Stimulated activated memory B cell treated with anti-CD40 and anti-IgM and Interleukin-4, amounts not matched to agents 10 μg/mL and 1 μg/mL and 100 μg/mL, for 72 hours (primary cell): ENCODE measurements at regions not wholly inside any gene's neighbourhood (a gene's known extent, or its start where the extent isn't known, plus 50 kb on each side); places are given as distances from the start of the nearest gene placed in this dataset.
"Not testable (repeated sequence)": the region's sequence is repeated elsewhere in the genome, so short reads cannot be mapped to it uniquely, and the experiment has no call there.

Source experiments
- ATAC-seq: fragments of 150-1000 bp; cut with Tn5 transposase; 2 replicates; pipeline ENCODE4 v1.10.0; 2021
- H3K27ac Mint-ChIP-seq: one replicate; pipeline ENCODE4 v1.8.0; 2022; ENCODE audit warnings: mild to moderate bottlenecking, mixed read lengths
- H3K27me3 Mint-ChIP-seq: one replicate; pipeline ENCODE4 v1.8.0; 2022; ENCODE audit warnings: mixed read lengths
- H3K36me3 Mint-ChIP-seq: one replicate; pipeline ENCODE4 v1.8.0; 2022; ENCODE audit warnings: mixed read lengths
- H3K4me1 Mint-ChIP-seq: one replicate; pipeline ENCODE4 v1.8.0; 2022; ENCODE audit warnings: mixed read lengths
- H3K4me3 Mint-ChIP-seq: one replicate; pipeline ENCODE4 v1.8.0; 2022; ENCODE audit warnings: mild to moderate bottlenecking, moderate library complexity, mixed read lengths
- H3K9me3 Mint-ChIP-seq: one replicate; pipeline ENCODE4 v1.8.0; 2022; ENCODE audit warnings: mixed read lengths

- no peak for ATAC-seq
- H3K4me3 Mint-ChIP-seq: no peak overlapping the region
- no peak overlapping the region for H3K27ac Mint-ChIP-seq
- H3K4me1 Mint-ChIP-seq: no peaks in the 10 kb centered on the region
- no peaks in the 10 kb centered on the region for H3K36me3 Mint-ChIP-seq
- H3K9me3 Mint-ChIP-seq: no peaks in the 10 kb centered on the region
- no peaks in the 10 kb centered on the region for H3K27me3 Mint-ChIP-seq
Measured at GRCh38 chr13:86870444-86870843, 800.7 kb upstream of the SLITRK5 start.

- no peak for ATAC-seq
- H3K4me1 Mint-ChIP-seq: no peaks in the 10 kb centered on the region
- H3K9me3 Mint-ChIP-seq: no peaks in the 10 kb centered on the region
- no peaks in the 10 kb centered on the region for H3K36me3 Mint-ChIP-seq
- H3K27me3 Mint-ChIP-seq: no peaks in the 10 kb centered on the region
- no peak overlapping the region for H3K27ac Mint-ChIP-seq
- no peak overlapping the region for H3K4me3 Mint-ChIP-seq
Measured at GRCh38 chr13:86877441-86877840, 793.7 kb upstream of the SLITRK5 start.

- H3K36me3 Mint-ChIP-seq: no peaks in the 10 kb centered on the region
- H3K27ac Mint-ChIP-seq: no peak overlapping the region
- no peak overlapping the region for H3K4me3 Mint-ChIP-seq
- H3K9me3 Mint-ChIP-seq: no peaks in the 10 kb centered on the region
- no peaks in the 10 kb centered on the region for H3K27me3 Mint-ChIP-seq
- ATAC-seq: no peak
- H3K4me1 Mint-ChIP-seq: no peaks in the 10 kb centered on the region
Measured at GRCh38 chr13:86878781-86879180, 792.4 kb upstream of the SLITRK5 start.

GRCh38 chr13:86881390-86881789 lies 789.8 kb upstream of the SLITRK5 start:
- Mint-ChIP-seq H3K36me3 (no peaks in the 10 kb centered on the region), H3K4me3 (no peak overlapping the region), H3K27ac (no peak overlapping the region), H3K9me3 (peaks cover 7% of the 10 kb centered on the region), H3K27me3 (no peaks in the 10 kb centered on the region), H3K4me1 (no peaks in the 10 kb centered on the region)
- no peak for ATAC-seq

- Mint-ChIP-seq H3K9me3 (peaks cover 7% of the 10 kb centered on the region), H3K36me3 (no peaks in the 10 kb centered on the region), H3K27ac (no peak overlapping the region), H3K27me3 (no peaks in the 10 kb centered on the region), H3K4me1 (no peaks in the 10 kb centered on the region), H3K4me3 (no peak overlapping the region)
- ATAC-seq: no peak
Measured at GRCh38 chr13:86882107-86882506, 789.1 kb upstream of the SLITRK5 start.

- Mint-ChIP-seq H3K4me3 (no peak overlapping the region), H3K27ac (no peak overlapping the region), H3K9me3 (peaks cover 7% of the 10 kb centered on the region), H3K4me1 (no peaks in the 10 kb centered on the region), H3K36me3 (no peaks in the 10 kb centered on the region), H3K27me3 (no peaks in the 10 kb centered on the region)
- ATAC-seq: no peak
Measured at GRCh38 chr13:86882835-86883234, 788.3 kb upstream of the SLITRK5 start.

GRCh38 chr13:86892330-86892729 lies 778.8 kb upstream of the SLITRK5 start:
- Mint-ChIP-seq H3K4me1 (no peaks in the 10 kb centered on the region), H3K27me3 (no peaks in the 10 kb centered on the region), H3K27ac (no peak overlapping the region), H3K4me3 (no peak overlapping the region), H3K9me3 (peaks cover 10% of the 10 kb centered on the region), H3K36me3 (no peaks in the 10 kb centered on the region)
- no peak for ATAC-seq

- Mint-ChIP-seq H3K36me3 (no peaks in the 10 kb centered on the region), H3K27me3 (no peaks in the 10 kb centered on the region), H3K9me3 (peaks cover 7% of the 10 kb centered on the region), H3K4me1 (no peaks in the 10 kb centered on the region), H3K4me3 (no peak overlapping the region), H3K27ac (no peak overlapping the region)
- no peak for ATAC-seq
Measured at GRCh38 chr13:86900906-86901305, 770.3 kb upstream of the SLITRK5 start.

GRCh38 chr13:86906127-86906874 lies 764.9 kb upstream of the SLITRK5 start:
- Mint-ChIP-seq H3K9me3 (no peaks in the 10 kb centered on the region), H3K27me3 (no peaks in the 10 kb centered on the region), H3K36me3 (no peaks in the 10 kb centered on the region), H3K27ac (no peak overlapping the region), H3K4me3 (no peak overlapping the region), H3K4me1 (no peaks in the 10 kb centered on the region)
- no peak for ATAC-seq

GRCh38 chr13:86907156-86907555 lies 764.0 kb upstream of the SLITRK5 start:
- Mint-ChIP-seq H3K27me3 (no peaks in the 10 kb centered on the region), H3K4me3 (no peak overlapping the region), H3K4me1 (no peaks in the 10 kb centered on the region), H3K27ac (no peak overlapping the region), H3K9me3 (no peaks in the 10 kb centered on the region), H3K36me3 (no peaks in the 10 kb centered on the region)
- ATAC-seq: no peak

- no peaks in the 10 kb centered on the region for H3K27me3 Mint-ChIP-seq
- H3K4me1 Mint-ChIP-seq: no peaks in the 10 kb centered on the region
- H3K9me3 Mint-ChIP-seq: no peaks in the 10 kb centered on the region
- no peak overlapping the region for H3K4me3 Mint-ChIP-seq
- H3K36me3 Mint-ChIP-seq: no peaks in the 10 kb centered on the region
- H3K27ac Mint-ChIP-seq: no peak overlapping the region
- no peak for ATAC-seq
Measured at GRCh38 chr13:86909318-86909717, 761.9 kb upstream of the SLITRK5 start.

GRCh38 chr13:86914757-86915156 lies 756.4 kb upstream of the SLITRK5 start:
- no peaks in the 10 kb centered on the region for H3K36me3 Mint-ChIP-seq
- no peak overlapping the region for H3K4me3 Mint-ChIP-seq
- no peaks in the 10 kb centered on the region for H3K27me3 Mint-ChIP-seq
- no peaks in the 10 kb centered on the region for H3K4me1 Mint-ChIP-seq
- H3K9me3 Mint-ChIP-seq: peaks cover 4% of the 10 kb centered on the region
- no peak for ATAC-seq
- no peak overlapping the region for H3K27ac Mint-ChIP-seq

GRCh38 chr13:86917438-86917837 lies 753.7 kb upstream of the SLITRK5 start:
- H3K4me1 Mint-ChIP-seq, H3K27ac Mint-ChIP-seq, H3K4me3 Mint-ChIP-seq, H3K9me3 Mint-ChIP-seq, H3K36me3 Mint-ChIP-seq, H3K27me3 Mint-ChIP-seq, ATAC-seq: not testable (repeated sequence)

GRCh38 chr13:86918682-86919081 lies 752.5 kb upstream of the SLITRK5 start:
- Mint-ChIP-seq H3K4me3 (no peak overlapping the region), H3K27me3 (no peaks in the 10 kb centered on the region), H3K4me1 (no peaks in the 10 kb centered on the region), H3K36me3 (no peaks in the 10 kb centered on the region), H3K27ac (no peak overlapping the region), H3K9me3 (peaks cover 4% of the 10 kb centered on the region)
- ATAC-seq: no peak

- no peak overlapping the region for H3K4me3 Mint-ChIP-seq
- H3K27ac Mint-ChIP-seq: no peak overlapping the region
- no peaks in the 10 kb centered on the region for H3K27me3 Mint-ChIP-seq
- no peaks in the 10 kb centered on the region for H3K36me3 Mint-ChIP-seq
- ATAC-seq: no peak
- H3K4me1 Mint-ChIP-seq: no peaks in the 10 kb centered on the region
- peaks cover 12% of the 10 kb centered on the region for H3K9me3 Mint-ChIP-seq
Measured at GRCh38 chr13:86920961-86921360, 750.2 kb upstream of the SLITRK5 start.

- Mint-ChIP-seq H3K4me3 (no peak overlapping the region), H3K27me3 (no peaks in the 10 kb centered on the region), H3K36me3 (no peaks in the 10 kb centered on the region), H3K4me1 (no peaks in the 10 kb centered on the region), H3K9me3 (peaks cover 8% of the 10 kb centered on the region), H3K27ac (no peak overlapping the region)
- no peak for ATAC-seq
Measured at GRCh38 chr13:86922936-86923335, 748.2 kb upstream of the SLITRK5 start.

GRCh38 chr13:86926916-86927315 lies 744.3 kb upstream of the SLITRK5 start:
- not testable (repeated sequence) for H3K27me3 Mint-ChIP-seq, H3K4me1 Mint-ChIP-seq, ATAC-seq, H3K27ac Mint-ChIP-seq, H3K36me3 Mint-ChIP-seq, H3K4me3 Mint-ChIP-seq, H3K9me3 Mint-ChIP-seq
